Hepatocyte (in vitro differentiated cells): ENCODE measurements at regions not wholly inside any gene's neighbourhood (a gene's known extent, or its start where the extent isn't known, plus 50 kb on each side); places are given as distances from the start of the nearest gene placed in this dataset.
"Not testable (repeated sequence)": the region's sequence is repeated elsewhere in the genome, so short reads cannot be mapped to it uniquely, and the experiment has no call there.

Source experiments
- DNase-seq: peaks from one replicate; pipeline ENCODE4 v3.0.0-alpha.2; 2016; ENCODE audit warnings: low spot score
- H2AFZ ChIP-seq: fragments of 200-600 bp; sonication (generic); 2 replicates; pipeline ENCODE4 v1.6.0; 2016; ENCODE audit warnings: antibody characterized with exemption, mild to moderate bottlenecking
- H3K27ac ChIP-seq: fragments of 200-600 bp; sonication (generic); 2 replicates; pipeline ENCODE4 v1.5.1; 2016; ENCODE audit warnings: mild to moderate bottlenecking
- H3K27me3 ChIP-seq: fragments of 200-600 bp; sonication (generic); 2 replicates; pipeline ENCODE4 v1.6.1; 2016
- H3K36me3 ChIP-seq: fragments of 200-600 bp; sonication (generic); replicated peaks from 2 replicates; pipeline ENCODE4 v1.5.1; 2016; ENCODE audit warnings: low read depth; ENCODE audit not compliant: insufficient read depth
- H3K4me1 ChIP-seq: fragments of 200-600 bp; sonication (generic); 2 replicates; pipeline ENCODE4 v1.5.1; 2016; ENCODE audit warnings: mild to moderate bottlenecking, moderate library complexity; ENCODE audit not compliant: insufficient read depth
- H3K4me2 ChIP-seq: fragments of 200-600 bp; sonication (generic); 2 replicates; pipeline ENCODE4 v1.6.0; 2016
- H3K4me3 ChIP-seq: fragments of 200-600 bp; sonication (generic); 2 replicates; pipeline ENCODE4 v1.5.1; 2016; ENCODE audit warnings: mild to moderate bottlenecking
- H3K79me2 ChIP-seq: fragments of 200-600 bp; sonication (generic); 2 replicates; pipeline ENCODE4 v1.6.0; 2017; ENCODE audit warnings: mild to moderate bottlenecking
- H3K9me2 ChIP-seq: fragments of 200-600 bp; sonication (generic); replicated peaks from 2 replicates; pipeline ENCODE4 v1.6.0; 2017; ENCODE audit warnings: mild to moderate bottlenecking; ENCODE audit not compliant: insufficient read depth
- H3K9me3 ChIP-seq: fragments of 200-600 bp; sonication (generic); 2 replicates; pipeline ENCODE4 v1.5.1; 2016; ENCODE audit warnings: low read depth, mild to moderate bottlenecking
- H4K20me1 ChIP-seq: fragments of 200-600 bp; sonication (generic); 2 replicates; pipeline ENCODE4 v1.6.0; 2016; ENCODE audit warnings: mild to moderate bottlenecking; ENCODE audit not compliant: insufficient read depth, poor library complexity, severe bottlenecking
- CTCF ChIP-seq: fragments of 200-600 bp; sonication (generic); IDR thresholded peaks from 2 replicates; pipeline ENCODE4 v1.5.1; 2016; ENCODE audit warnings: antibody characterized with exemption, mild to moderate bottlenecking; ENCODE audit not compliant: poor library complexity
- EZH2 ChIP-seq: fragments of 200-600 bp; sonication (generic); IDR thresholded peaks from 2 replicates; pipeline ENCODE4 v1.6.1; 2016; ENCODE audit warnings: antibody characterized with exemption, mild to moderate bottlenecking, borderline replicate concordance
- EZH2phosphoT487 ChIP-seq: fragments of 200-600 bp; sonication (generic); IDR thresholded peaks from one replicate; pipeline ENCODE4 v1.6.1; 2018; ENCODE audit warnings: antibody characterized with exemption, mild to moderate bottlenecking, low read depth, moderate library complexity; ENCODE audit not compliant: unreplicated experiment, severe bottlenecking
- WGBS: methylation state at CpG from one replicate; pipeline ENCODE4 v1.1.6; 2016; ENCODE audit warnings: low lambda C conversion rate; ENCODE audit errors: missing lambda C conversion rate; 5-methylcytosine and 5-hydroxymethylcytosine counted together

- Histone ChIP-seq H3K4me2 (no peak overlapping the region), H4K20me1 (no peaks in the 10 kb centered on the region), H3K27me3 (no peaks in the 10 kb centered on the region), H3K4me1 (no peaks in the 10 kb centered on the region), H3K4me3 (no peak overlapping the region), H3K36me3 (no peaks in the 10 kb centered on the region), H2AFZ (no peak overlapping the region), H3K9me3 (no peaks in the 10 kb centered on the region), H3K27ac (no peak overlapping the region), H3K9me2 (no peaks in the 10 kb centered on the region), H3K79me2 (no peaks in the 10 kb centered on the region)
- TF ChIP-seq CTCF (no peak), EZH2 (no peak), EZH2phosphoT487 (no peak)
- no peak for DNase-seq
These were observed 1260.0 kb downstream of the BRINP3 start for GRCh38 chr1:189217646-189218045.

GRCh38 chr1:189220750-189221149 lies 1256.9 kb downstream of the BRINP3 start:
- Histone ChIP-seq H3K36me3 (no peaks in the 10 kb centered on the region), H2AFZ (no peak overlapping the region), H3K4me1 (no peaks in the 10 kb centered on the region), H3K4me3 (no peak overlapping the region), H3K4me2 (no peak overlapping the region), H3K79me2 (no peaks in the 10 kb centered on the region), H3K27me3 (no peaks in the 10 kb centered on the region), H4K20me1 (no peaks in the 10 kb centered on the region), H3K9me2 (no peaks in the 10 kb centered on the region), H3K9me3 (no peaks in the 10 kb centered on the region), H3K27ac (no peak overlapping the region)
- TF ChIP-seq EZH2phosphoT487, result no peak
- TF ChIP-seq CTCF, result peak; percentile 15
- DNase-seq, result no peak
- 44% methylated on average over 1 of the region's 1 CpG for WGBS

- WGBS, result 96% methylated on average over 5 of the region's 28 CpGs
These were observed 1251.9 kb downstream of the BRINP3 start for GRCh38 chr1:189225794-189226145.

GRCh38 chr1:189226779-189227178 lies 1250.9 kb downstream of the BRINP3 start:
- Histone ChIP-seq H3K79me2 (no peaks in the 10 kb centered on the region), H2AFZ (no peak overlapping the region)
- 85% methylated on average over 1 of the region's 1 CpG for WGBS

More at GRCh38 chr1:189225794-189226145, 1251.9 kb downstream of the BRINP3 start:
- H3K36me3 ChIP-seq, H4K20me1 ChIP-seq, H3K27ac ChIP-seq, H3K79me2 ChIP-seq, H3K4me1 ChIP-seq, H3K4me3 ChIP-seq, H3K27me3 ChIP-seq, H3K9me2 ChIP-seq, H3K9me3 ChIP-seq, H3K4me2 ChIP-seq, H2AFZ ChIP-seq, DNase-seq: not testable (repeated sequence)

More at GRCh38 chr1:189226779-189227178, 1250.9 kb downstream of the BRINP3 start:
- TF ChIP-seq CTCF, result no peak
- Histone ChIP-seq H4K20me1 (no peaks in the 10 kb centered on the region), H3K9me2 (no peaks in the 10 kb centered on the region), H3K9me3 (no peaks in the 10 kb centered on the region), H3K4me3 (no peak overlapping the region), H3K4me2 (no peak overlapping the region), H3K27ac (no peak overlapping the region), H3K27me3 (no peaks in the 10 kb centered on the region), H3K36me3 (no peaks in the 10 kb centered on the region), H3K4me1 (no peaks in the 10 kb centered on the region)
- no peak for DNase-seq
